Kidney epithelial cell (primary cell): ENCODE measurements at regions not wholly inside any gene's neighbourhood (a gene's known extent, or its start where the extent isn't known, plus 50 kb on each side); places are given as distances from the start of the nearest gene placed in this dataset.
"Not testable (repeated sequence)": the region's sequence is repeated elsewhere in the genome, so short reads cannot be mapped to it uniquely, and the experiment has no call there.

Source experiments
- DNase-seq: peaks from one replicate; pipeline ENCODE4 v3.0.0-alpha.2; 2010; ENCODE audit warnings: low read depth
- H3K27me3 ChIP-seq: 2 replicates; pipeline ENCODE4 v1.6.0; 2011; ENCODE audit warnings: low read length; ENCODE audit not compliant: control insufficient read depth, insufficient read depth
- H3K36me3 ChIP-seq: 2 replicates; pipeline ENCODE4 v1.5.1; 2011; ENCODE audit warnings: low read length; ENCODE audit not compliant: control insufficient read depth, insufficient read depth
- H3K4me3 ChIP-seq: 2 replicates; pipeline ENCODE4 v1.5.1; 2011; ENCODE audit warnings: low read depth, mild to moderate bottlenecking, control low read depth, low read length
- TF ChIP-seq, protein P1 (sequence below): IDR thresholded peaks from 2 replicates; pipeline ENCODE4 v1.5.1; 2011; ENCODE audit warnings: mild to moderate bottlenecking, moderate library complexity, low read length, control low read depth, inconsistent platforms; ENCODE audit not compliant: insufficient read depth, poor library complexity, severe bottlenecking

DNA sequence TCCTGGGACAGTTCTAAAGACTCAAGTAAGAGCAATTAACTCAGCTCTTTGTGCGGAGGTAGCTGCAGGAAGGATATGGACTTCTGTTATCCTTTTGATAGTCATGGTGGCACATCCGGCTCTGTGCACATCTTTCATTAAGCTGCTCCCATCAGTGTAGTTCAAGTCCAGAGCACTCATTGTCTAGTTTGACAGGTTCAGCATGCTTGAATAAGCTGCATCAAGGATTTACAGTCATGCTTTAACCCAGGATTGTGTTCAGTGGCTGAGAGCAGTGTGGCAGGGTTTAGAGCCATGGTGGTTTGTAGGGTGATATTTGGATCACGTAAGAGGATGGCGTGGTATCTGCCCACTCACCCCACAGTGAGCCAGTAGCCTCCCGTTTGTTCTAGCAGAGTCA is 435.0 kb upstream of the NPAP1 start:
- not testable (repeated sequence) for H3K36me3 ChIP-seq, DNase-seq, H3K4me3 ChIP-seq, H3K27me3 ChIP-seq

DNA sequence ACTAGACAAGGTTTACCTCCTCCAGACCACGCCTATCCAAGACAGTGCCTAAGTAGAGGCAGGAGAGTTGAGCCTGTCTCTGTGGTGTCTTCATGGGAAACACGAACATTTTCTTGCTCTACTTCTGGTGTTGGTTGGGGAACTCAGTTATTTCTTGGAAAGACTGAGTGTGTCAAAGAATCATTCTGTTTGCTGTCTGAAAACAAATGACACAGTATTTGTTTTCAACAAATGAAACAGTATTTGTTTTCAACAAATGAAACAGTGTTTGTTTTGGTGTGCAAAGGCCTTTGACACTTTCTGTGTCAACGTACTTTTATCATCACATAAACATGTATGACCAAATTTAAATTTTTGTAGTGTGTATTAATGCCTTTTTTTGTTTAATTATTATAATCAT is 416.5 kb upstream of the NPAP1 start:
- not testable (repeated sequence) for H3K4me3 ChIP-seq, H3K27me3 ChIP-seq, H3K36me3 ChIP-seq, DNase-seq

DNA sequence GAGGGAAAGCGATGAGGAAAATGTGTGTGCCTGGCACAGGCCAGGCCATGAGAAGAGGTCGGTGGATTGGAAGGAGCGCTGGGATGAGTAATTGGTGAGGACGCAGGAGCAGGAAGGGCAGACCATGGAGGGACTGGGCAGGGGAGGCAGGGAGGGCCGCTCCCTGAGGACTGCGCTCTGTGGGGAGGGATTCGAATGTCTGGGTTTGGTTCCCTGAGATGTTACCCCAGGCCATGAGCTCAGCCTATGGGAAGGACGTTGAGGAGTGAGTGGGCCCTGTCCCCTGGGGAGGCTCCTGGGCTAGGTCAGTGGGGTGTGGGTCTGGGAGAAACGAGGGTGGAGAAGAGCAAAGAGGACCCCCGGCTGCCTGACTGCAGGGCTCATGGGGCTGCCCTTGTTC is 415.2 kb upstream of the NPAP1 start:
- not testable (repeated sequence) for DNase-seq, H3K36me3 ChIP-seq, H3K4me3 ChIP-seq, H3K27me3 ChIP-seq

DNA sequence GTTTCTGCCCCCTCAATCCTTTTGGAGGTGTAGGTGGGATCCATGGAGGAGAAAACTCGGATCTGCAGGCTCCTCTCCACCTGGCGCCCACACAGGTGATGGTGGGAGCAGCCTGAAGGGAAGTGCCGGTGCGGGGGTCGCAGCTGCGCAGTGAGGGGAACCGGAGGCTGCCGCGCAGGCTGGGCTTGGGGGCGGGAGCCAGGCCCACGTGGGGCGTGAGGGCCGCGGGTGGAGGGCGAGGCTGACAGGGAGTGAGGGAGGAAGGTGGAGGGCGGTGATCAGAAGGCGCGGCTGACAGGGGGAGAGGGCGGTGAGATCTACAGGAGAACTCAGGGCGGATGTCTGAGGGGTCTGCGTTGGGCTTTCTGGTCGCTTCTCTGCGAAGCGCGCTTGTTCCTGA is 414.7 kb upstream of the NPAP1 start:
- not testable (repeated sequence) for H3K27me3 ChIP-seq, H3K4me3 ChIP-seq, DNase-seq, H3K36me3 ChIP-seq

DNA sequence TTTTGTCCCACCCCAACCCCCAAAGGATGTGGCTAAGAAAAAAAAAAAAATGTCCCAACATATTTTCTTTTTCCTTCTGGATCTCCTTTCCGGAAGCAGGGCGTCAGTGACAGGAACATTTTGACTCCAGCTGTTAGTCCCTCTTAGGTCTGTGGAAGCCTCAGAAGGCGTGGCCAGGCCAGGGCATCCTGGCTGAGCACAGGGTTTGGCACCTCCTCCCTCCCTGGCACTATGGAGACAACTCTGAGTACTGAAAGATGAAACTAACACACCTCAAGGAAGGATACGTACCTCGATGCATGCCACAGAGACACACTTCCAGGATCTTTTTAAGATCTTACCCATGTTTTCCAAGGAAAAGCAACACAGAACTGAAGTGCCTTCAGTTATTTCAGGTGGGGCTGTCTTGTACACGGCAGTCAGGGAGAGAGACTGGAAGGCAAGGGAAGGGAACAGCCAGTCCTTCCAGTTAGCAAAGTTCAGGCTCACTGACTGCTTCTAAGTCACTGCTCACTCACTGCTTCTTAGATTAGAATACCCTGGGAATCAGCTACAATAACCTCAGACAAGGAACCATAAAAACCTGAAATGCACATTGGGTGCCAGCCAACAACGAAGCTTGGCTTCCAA is 406.9 kb upstream of the NPAP1 start:
- H3K36me3 ChIP-seq, DNase-seq: not testable (repeated sequence)

DNA sequence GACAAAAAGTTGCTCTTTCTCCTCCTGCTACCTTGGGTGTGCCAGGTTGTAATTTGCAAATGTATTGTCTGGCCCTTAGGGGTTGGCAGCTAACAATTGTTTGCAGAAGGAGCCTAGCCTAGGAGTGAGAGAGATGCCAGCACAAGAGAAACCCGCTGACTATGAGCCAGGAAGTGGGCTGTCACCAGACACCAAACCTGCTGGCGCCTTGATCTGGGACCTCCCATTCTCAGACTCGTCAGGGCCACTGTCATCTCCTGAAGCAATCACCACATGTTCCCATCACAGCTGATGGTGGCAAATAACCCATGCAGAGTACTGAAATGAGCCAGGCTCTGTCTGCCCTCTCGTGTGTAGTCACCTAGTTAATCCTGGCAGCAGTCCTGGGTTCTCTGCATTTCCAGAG is 406.4 kb upstream of the NPAP1 start:
- TF ChIP-seq, protein P1, sequence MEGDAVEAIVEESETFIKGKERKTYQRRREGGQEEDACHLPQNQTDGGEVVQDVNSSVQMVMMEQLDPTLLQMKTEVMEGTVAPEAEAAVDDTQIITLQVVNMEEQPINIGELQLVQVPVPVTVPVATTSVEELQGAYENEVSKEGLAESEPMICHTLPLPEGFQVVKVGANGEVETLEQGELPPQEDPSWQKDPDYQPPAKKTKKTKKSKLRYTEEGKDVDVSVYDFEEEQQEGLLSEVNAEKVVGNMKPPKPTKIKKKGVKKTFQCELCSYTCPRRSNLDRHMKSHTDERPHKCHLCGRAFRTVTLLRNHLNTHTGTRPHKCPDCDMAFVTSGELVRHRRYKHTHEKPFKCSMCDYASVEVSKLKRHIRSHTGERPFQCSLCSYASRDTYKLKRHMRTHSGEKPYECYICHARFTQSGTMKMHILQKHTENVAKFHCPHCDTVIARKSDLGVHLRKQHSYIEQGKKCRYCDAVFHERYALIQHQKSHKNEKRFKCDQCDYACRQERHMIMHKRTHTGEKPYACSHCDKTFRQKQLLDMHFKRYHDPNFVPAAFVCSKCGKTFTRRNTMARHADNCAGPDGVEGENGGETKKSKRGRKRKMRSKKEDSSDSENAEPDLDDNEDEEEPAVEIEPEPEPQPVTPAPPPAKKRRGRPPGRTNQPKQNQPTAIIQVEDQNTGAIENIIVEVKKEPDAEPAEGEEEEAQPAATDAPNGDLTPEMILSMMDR, result no peak
- no peak for DNase-seq
- H3K4me3 ChIP-seq, result no peak overlapping the region
- H3K27me3 ChIP-seq, result no peaks in the 10 kb centered on the region
- H3K36me3 ChIP-seq, result no peaks in the 10 kb centered on the region

More for the DNA sequence above, 406.9 kb upstream of the NPAP1 start:
- H3K27me3 ChIP-seq, H3K4me3 ChIP-seq: not testable (repeated sequence)

DNA sequence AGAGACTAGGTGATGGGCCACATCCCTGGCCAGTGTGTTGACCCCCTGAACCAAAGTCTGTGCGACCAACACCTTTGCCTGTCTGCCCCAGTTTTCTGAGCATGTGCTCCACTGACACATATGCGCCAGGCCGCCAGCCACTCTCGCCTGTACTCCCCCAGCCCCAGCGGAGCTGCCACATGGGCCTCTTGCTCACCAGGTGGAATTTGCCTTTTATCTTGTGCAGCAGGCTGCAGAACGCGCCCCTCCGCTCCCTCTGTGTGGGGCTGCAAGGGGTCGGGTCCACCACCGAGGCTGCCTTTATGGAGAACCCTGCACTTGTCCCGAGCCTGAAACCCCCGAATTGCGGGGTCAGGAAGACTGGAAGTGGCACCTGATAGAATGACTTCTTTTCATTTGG is 405.7 kb upstream of the NPAP1 start:
- no peaks in the 10 kb centered on the region for H3K36me3 ChIP-seq
- no peak overlapping the region for H3K4me3 ChIP-seq
- TF ChIP-seq, protein P1, result no peak
- no peak for DNase-seq
- no peaks in the 10 kb centered on the region for H3K27me3 ChIP-seq

DNA sequence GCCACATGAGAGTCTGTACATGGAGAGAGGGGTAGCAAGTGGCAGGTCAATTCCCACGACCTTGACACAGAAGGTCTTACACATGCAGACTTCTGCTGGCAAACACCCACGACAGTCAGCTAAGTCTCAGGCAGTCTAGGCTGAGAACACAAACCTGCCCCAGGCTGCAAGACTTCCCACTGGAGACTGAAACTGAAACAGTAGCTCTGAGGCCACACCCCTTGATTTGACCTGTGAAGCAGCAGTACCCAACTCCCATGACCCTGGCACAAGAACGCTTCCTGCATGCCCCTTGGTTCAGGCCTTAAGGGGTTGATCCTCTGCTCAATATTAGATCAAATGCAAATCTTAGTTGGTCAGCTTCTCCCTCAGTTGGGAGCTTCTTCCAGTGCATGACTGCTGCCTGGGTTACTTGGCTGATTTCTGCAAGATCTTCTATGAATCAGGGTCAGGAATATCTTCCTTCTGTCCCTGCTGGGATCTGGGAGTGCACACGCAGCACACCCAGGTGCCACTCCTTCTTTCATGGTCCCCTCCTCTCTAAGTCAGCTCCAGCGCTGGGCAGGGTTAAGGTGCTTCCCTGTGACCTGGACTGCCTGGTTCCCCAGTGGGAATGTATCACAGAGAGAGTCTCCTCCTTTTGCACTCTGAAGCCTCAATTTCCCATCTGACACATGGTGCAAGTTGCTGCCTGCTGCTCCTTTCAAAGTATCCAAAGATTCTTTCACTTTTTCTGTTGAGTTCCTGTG is 403.9 kb upstream of the NPAP1 start:
- H3K4me3 ChIP-seq, H3K36me3 ChIP-seq, H3K27me3 ChIP-seq, DNase-seq: not testable (repeated sequence)

DNA sequence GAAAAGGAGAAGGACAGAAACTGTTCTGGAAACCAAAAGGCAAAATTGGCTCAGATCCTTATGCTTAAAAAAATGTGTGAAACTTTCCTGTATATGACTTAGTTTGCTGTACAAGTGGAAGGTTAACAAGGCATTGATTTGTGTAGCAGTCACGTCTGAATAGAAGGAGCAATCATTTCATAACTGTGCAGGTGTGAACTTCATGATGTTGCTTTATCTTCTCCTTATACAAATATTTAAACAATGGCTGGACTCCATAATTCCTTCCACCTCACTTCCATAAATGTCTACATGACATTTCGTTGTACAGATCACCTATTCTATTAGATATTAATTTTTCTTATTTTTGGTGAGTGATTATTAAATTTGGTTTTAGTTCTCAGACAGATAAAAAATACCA is 382.7 kb upstream of the NPAP1 start:
- H3K4me3 ChIP-seq, result no peak overlapping the region
- TF ChIP-seq, protein P1, result no peak
- H3K27me3 ChIP-seq, result no peaks in the 10 kb centered on the region
- no peak for DNase-seq
- no peaks in the 10 kb centered on the region for H3K36me3 ChIP-seq

DNA sequence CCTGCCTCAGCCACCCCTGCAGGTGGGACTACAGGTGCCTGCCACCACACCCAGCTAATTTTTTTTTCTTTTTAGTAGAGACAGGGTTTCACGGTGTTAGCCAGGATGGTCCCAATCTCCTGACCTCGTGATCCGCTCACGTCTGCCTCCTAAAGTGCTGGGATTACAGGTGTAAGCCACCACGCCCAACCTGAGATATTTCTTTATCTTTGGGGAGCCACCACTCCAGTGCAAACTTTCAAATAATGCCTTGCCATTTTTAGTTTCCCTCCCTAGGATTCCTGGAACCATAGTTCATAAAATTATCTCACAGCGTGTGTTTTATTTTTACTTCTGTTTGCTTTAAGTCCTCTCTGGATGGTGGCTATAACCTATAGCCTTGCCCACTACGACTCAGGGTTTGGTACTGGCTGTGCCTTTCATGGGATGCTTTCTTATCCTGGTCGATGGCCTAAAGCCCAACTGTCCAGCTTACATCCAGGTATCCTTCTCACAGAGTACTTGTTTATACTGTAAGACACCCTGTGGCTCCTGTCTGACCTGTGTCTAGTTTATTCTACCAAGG is 374.7 kb upstream of the NPAP1 start:
- not testable (repeated sequence) for DNase-seq, H3K36me3 ChIP-seq, H3K4me3 ChIP-seq, H3K27me3 ChIP-seq

DNA sequence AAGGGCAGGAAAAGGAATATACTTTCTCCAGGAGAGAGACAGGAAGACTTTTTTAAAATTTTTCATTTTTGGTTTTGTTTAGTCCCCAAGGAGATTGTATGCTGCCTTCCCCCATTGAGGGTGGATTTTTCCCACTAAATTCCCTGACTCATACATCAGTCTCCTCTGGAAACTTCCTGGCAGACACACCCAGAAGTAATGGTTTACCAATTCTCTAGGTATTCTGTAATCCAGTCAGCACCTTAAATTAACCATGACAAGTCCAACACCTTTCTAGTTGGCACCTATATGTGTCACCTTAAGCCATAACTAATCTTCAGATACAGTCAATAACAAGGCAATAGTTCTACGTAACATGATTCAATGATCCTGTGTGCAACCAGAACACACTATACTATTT is 373.6 kb upstream of the NPAP1 start:
- H3K36me3 ChIP-seq, DNase-seq, H3K4me3 ChIP-seq: not testable (repeated sequence)

DNA sequence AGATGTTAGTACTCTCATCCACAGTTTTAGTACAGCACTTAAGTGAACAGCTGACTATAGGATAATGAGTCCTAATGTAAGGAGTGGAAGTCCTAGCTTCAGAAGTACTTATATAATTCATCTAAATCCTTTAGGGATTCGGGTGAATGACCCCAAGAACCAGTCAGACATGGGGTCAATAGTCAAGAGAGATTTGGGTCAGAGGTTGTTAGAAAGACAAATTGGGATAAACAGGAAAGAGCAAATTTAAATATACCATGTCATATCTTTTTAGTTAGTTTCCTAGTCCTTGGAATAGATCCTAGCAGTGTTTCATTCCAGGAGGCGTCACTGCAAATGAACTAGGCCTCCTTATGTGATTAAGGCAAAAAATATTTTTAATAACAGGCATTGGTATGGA is 370.8 kb upstream of the NPAP1 start:
- not testable (repeated sequence) for H3K4me3 ChIP-seq, H3K36me3 ChIP-seq, DNase-seq, H3K27me3 ChIP-seq

More for the DNA sequence above, 373.6 kb upstream of the NPAP1 start:
- H3K27me3 ChIP-seq, result not testable (repeated sequence)
